Heart left ventricle (tissue), 13 donors: ENCODE measurements at regions not wholly inside any gene's neighbourhood (a gene's known extent, or its start where the extent isn't known, plus 50 kb on each side); places are given as distances from the start of the nearest gene placed in this dataset.

ENCODE experiments used
- POLR2A ChIP-seq, 2 donors: fragments of 450-650 bp; IDR thresholded peaks; one replicate each; pipeline ENCODE4 v1.6.1; 2017; ENCODE audit warnings: antibody characterized with exemption in 2 of 2, mild to moderate bottlenecking in 2 of 2, moderate library complexity in 2 of 2
- TF ChIP-seq, protein P1 (sequence below), 12 donors: fragments of 200-600 bp; sonication (generic) in 4 of 12; IDR thresholded peaks; one replicate each; pipeline versions ENCODE4 v1.5.0 to v1.8.0; 2018 to 2022; ENCODE audit warnings: antibody characterized with exemption in 12 of 12, mild to moderate bottlenecking in 5 of 12
- donor health status: ischemic (EF 13 %, LVEDD 7.1; RV severe dilation, severe dysfunction).
- donor health status: DM: no; HTN: yes; CAD: no.
- donor health status: DM: no; HTN: no; CAD: no.
- donor health status: ischemic (EF 25% LVEDD 6.9; RV normal size, moderate dysfunction).
- donor health status: ischemic (EF 25% LVEDD 5.7; RV mildly dilated, moderate dysfunction).
- donor health status: ischemic (EF 35%, LVEDD 5.7; RV mildly dilated, moderate dysfunction).
- donor health status: nonischemic (EF 11% LVEDD 7.7; RV severe dilation, severe dysfunction).
- donor health status: DM: yes; HTN: yes; CAD: no.
- donor health status: PGD.
- donor health status: ischemic (EF 29% LVEDD 5.4; RV normal size, mild dysfunction).
- donor health status: nonischemic (EF 23%, LVEDD 6.1; RV moderate dilation, normal function).

DNA sequence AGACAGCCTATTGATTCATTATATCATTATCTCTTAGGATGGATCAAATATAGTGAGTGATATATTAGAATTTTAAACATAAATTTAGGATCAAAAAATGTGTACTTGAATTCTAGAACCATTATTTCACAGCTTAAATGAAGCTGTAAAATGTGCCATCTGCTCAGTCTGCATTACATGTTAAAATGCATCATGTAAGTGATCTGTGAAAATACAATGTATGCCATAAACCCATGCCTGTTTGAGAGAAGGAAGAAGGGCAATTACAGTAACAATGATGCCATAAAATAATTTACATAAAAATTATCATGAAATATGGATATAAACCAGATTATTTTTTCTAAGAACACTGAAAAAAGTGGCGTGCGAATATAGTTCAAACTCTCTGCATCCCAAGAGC lies 1066.0 kb upstream of the ADGRL4 start:
- TF ChIP-seq, protein P1, sequence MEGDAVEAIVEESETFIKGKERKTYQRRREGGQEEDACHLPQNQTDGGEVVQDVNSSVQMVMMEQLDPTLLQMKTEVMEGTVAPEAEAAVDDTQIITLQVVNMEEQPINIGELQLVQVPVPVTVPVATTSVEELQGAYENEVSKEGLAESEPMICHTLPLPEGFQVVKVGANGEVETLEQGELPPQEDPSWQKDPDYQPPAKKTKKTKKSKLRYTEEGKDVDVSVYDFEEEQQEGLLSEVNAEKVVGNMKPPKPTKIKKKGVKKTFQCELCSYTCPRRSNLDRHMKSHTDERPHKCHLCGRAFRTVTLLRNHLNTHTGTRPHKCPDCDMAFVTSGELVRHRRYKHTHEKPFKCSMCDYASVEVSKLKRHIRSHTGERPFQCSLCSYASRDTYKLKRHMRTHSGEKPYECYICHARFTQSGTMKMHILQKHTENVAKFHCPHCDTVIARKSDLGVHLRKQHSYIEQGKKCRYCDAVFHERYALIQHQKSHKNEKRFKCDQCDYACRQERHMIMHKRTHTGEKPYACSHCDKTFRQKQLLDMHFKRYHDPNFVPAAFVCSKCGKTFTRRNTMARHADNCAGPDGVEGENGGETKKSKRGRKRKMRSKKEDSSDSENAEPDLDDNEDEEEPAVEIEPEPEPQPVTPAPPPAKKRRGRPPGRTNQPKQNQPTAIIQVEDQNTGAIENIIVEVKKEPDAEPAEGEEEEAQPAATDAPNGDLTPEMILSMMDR (IDR thresholded peaks at IDR 0.05) = no peak
- TF ChIP-seq POLR2A (IDR thresholded peaks at IDR 0.05) = no peak
